GM19455 (cell line): ENCODE measurements at regions not wholly inside any gene's neighbourhood (a gene's known extent, or its start where the extent isn't known, plus 50 kb on each side); places are given as distances from the start of the nearest gene placed in this dataset.

Source experiments
- ATAC-seq: cut with Tn5 transposase; IDR thresholded peaks from one replicate; pipeline ENCODE4 v1.9.1; 2021; ENCODE audit not compliant: unreplicated experiment

- ATAC-seq, result no peak
These were observed 1239.3 kb downstream of the SORCS1 start for GRCh38 chr10:105925045-105925785.

GRCh38 chr10:105921348-105921747, 1243.2 kb downstream of the SORCS1 start:
- no peak for ATAC-seq

- no peak for ATAC-seq
These were observed 1250.1 kb downstream of the SORCS1 start for GRCh38 chr10:105914432-105914831.

- ATAC-seq, result no peak
These were observed 1255.8 kb downstream of the SORCS1 start for GRCh38 chr10:105908701-105909100.

GRCh38 chr10:105885495-105885894, 1244.4 kb downstream of the SORCS3 start:
- ATAC-seq, result no peak

- ATAC-seq, result no peak
These were observed 1238.3 kb downstream of the SORCS3 start for GRCh38 chr10:105879401-105879800.

GRCh38 chr10:105875050-105875449, 1234.0 kb downstream of the SORCS3 start:
- ATAC-seq, result no peak

- no peak for ATAC-seq
These were observed 1231.6 kb downstream of the SORCS3 start for GRCh38 chr10:105872665-105873064.

- ATAC-seq, result no peak
These were observed 1227.8 kb downstream of the SORCS3 start for GRCh38 chr10:105868935-105869334.

GRCh38 chr10:105864854-105865253, 1223.8 kb downstream of the SORCS3 start:
- no peak for ATAC-seq

GRCh38 chr10:105857268-105858264, 1216.5 kb downstream of the SORCS3 start:
- no peak for ATAC-seq

GRCh38 chr10:105855791-105856190, 1214.7 kb downstream of the SORCS3 start:
- no peak for ATAC-seq

- ATAC-seq, result no peak
These were observed 1203.8 kb downstream of the SORCS3 start for GRCh38 chr10:105844676-105845570.

- no peak for ATAC-seq
These were observed 1203.2 kb downstream of the SORCS3 start for GRCh38 chr10:105844241-105844640.

GRCh38 chr10:105843786-105844185, 1202.7 kb downstream of the SORCS3 start:
- no peak for ATAC-seq

- ATAC-seq, result no peak
These were observed 1199.2 kb downstream of the SORCS3 start for GRCh38 chr10:105840288-105840770.

GRCh38 chr10:105838392-105838791, 1197.3 kb downstream of the SORCS3 start:
- ATAC-seq, result no peak

- ATAC-seq, result peak; percentile 84
These were observed 1196.9 kb downstream of the SORCS3 start for GRCh38 chr10:105837951-105838350.

GRCh38 chr10:105834261-105835059, 1193.4 kb downstream of the SORCS3 start:
- ATAC-seq, result no peak

GRCh38 chr10:105827133-105827532, 1186.0 kb downstream of the SORCS3 start:
- ATAC-seq, result no peak
